HAP-1 (cell line): ENCODE measurements at regions not wholly inside any gene's neighbourhood (a gene's known extent, or its start where the extent isn't known, plus 50 kb on each side); places are given as distances from the start of the nearest gene placed in this dataset.

Experiments used
- DNase-seq, 2 experiments: peaks; one replicate each; pipeline ENCODE4 v3.0.0-alpha.2; 2016 to 2020; ENCODE audit warnings: low spot score in 2 of 2
- H3K27me3 ChIP-seq: fragments of 250-450 bp; sonication (Bioruptor Pico); 2 replicates; pipeline ENCODE4 v1.5.1; 2020; ENCODE audit warnings: low read depth, mild to moderate bottlenecking, moderate library complexity
- H3K36me3 ChIP-seq: fragments of 250-450 bp; sonication (Bioruptor Pico); replicated peaks from 2 replicates; pipeline ENCODE4 v1.5.1; 2020; ENCODE audit warnings: mild to moderate bottlenecking
- H3K4me1 ChIP-seq: fragments of 250-450 bp; sonication (Bioruptor Pico); 2 replicates; pipeline ENCODE4 v1.5.1; 2020; ENCODE audit warnings: mild to moderate bottlenecking
- H3K4me3 ChIP-seq: fragments of 250-450 bp; sonication (Bioruptor Pico); 2 replicates; pipeline ENCODE4 v1.5.1; 2020; ENCODE audit warnings: mild to moderate bottlenecking, moderate library complexity
- H3K9me3 ChIP-seq: fragments of 250-450 bp; sonication (Bioruptor Pico); 2 replicates; pipeline ENCODE4 v1.5.1; 2020; ENCODE audit warnings: mild to moderate bottlenecking, moderate library complexity
- in situ Hi-C: fragments of 300-500 bp; cut with MboI; formaldehyde crosslinking; loops from 3 replicates; pipeline ENCODE4 v1.14.3; 2020; ENCODE audit warnings: low sequenced_read_pairs, inconsistent platforms, mixed read lengths

DNA sequence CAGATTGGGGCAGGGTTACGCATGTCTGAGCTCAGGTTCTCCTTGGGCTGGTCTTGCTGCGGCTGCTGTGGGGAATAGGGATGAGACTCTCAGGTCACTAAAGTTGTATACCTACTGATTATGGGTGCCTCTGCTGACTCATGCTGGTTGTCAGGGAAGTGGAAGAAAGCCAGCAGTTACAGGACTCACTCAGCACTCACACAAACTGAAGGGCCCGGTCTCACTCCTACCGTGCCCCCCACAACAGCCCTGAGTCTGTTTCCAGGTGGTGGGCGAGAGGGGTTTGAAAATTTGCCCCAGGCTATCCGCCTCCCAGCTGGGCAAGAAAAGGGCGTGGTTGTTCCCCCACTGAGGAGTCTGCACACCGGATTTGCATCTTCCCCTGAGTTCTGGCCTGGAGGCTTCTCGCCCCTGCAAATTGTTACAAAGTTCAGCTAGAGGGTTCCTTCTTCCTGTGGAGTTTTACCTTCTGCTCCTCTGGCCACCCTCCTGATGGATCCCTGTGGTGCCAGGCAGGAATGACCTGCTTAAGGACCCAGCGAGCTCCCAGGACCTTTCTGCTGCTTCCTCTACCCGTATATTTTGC lies 659.2 kb downstream of the HDGFL1 start:
- no peak for DNase-seq
- Histone ChIP-seq H3K4me3 (no peak overlapping the region), H3K36me3 (no peaks in the 10 kb centered on the region), H3K27me3 (no peaks in the 10 kb centered on the region), H3K9me3 (no peaks in the 10 kb centered on the region), H3K4me1 (no peaks in the 10 kb centered on the region)
- in situ Hi-C loops = no loop called here

GRCh38 chr6:23243854-23244253 lies 674.5 kb downstream of the HDGFL1 start:
- Histone ChIP-seq H3K4me3 (no peak overlapping the region), H3K9me3 (no peaks in the 10 kb centered on the region), H3K4me1 (no peaks in the 10 kb centered on the region), H3K36me3 (no peaks in the 10 kb centered on the region), H3K27me3 (no peaks in the 10 kb centered on the region; the same call in 1 of the 2 replicates)
- DNase-seq = no peak
- in situ Hi-C loops = no loop called here

GRCh38 chr6:23244300-23244699 lies 674.9 kb downstream of the HDGFL1 start:
- Histone ChIP-seq H3K36me3 (no peaks in the 10 kb centered on the region), H3K27me3 (no peaks in the 10 kb centered on the region), H3K9me3 (no peaks in the 10 kb centered on the region), H3K4me1 (no peaks in the 10 kb centered on the region), H3K4me3 (no peak overlapping the region)
- DNase-seq = no peak
- in situ Hi-C loops = no loop called here

DNA sequence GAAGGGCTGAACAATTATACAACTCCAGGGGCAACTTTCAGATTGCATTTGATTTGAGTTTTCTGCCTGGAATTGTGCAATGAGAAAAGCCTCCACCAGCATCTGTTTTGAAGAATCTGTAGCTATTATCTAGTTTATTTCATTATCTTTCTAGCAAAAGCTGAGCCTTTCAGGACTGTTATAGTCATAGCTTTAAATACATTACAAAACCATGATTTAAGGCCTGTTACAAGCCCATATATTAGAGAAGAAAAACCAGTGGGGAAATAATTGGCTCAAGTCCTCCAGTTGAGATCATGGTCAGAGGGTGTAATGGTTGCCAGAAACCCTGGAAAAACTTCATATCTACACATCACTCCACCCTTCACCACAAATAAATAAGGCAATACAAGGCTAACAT lies 676.2 kb downstream of the HDGFL1 start:
- in situ Hi-C loops = no loop called here
- Histone ChIP-seq H3K36me3 (no peaks in the 10 kb centered on the region), H3K4me1 (no peaks in the 10 kb centered on the region), H3K9me3 (no peaks in the 10 kb centered on the region), H3K27me3 (no peaks in the 10 kb centered on the region), H3K4me3 (no peak overlapping the region)
- no peak for DNase-seq

DNA sequence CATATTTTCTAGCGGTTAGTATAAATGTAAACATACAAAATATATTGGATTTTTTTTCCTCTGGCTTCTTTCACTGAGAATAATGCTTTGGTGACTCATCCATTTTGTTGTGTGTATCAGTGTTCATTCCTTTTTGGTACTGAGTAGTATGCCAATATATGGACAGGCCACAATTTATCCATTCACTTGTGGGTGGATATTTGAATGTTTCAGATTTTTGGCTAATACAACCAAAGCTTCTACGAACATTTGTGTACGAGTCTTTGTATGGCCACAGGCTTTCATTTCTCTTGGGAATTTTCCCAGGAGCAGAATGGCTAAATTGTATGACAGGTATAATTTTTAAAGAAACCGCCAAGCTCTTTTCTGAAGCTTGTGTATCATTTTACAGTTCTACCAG lies 677.5 kb downstream of the HDGFL1 start:
- H3K4me3 ChIP-seq = no peak overlapping the region
- no peaks in the 10 kb centered on the region for H3K9me3 ChIP-seq
- H3K27me3 ChIP-seq = no peaks in the 10 kb centered on the region
- no peaks in the 10 kb centered on the region for H3K36me3 ChIP-seq
- in situ Hi-C loops = no loop called here
- H3K4me1 ChIP-seq = no peaks in the 10 kb centered on the region
- DNase-seq = no peak

- H3K27me3 ChIP-seq = no peaks in the 10 kb centered on the region
- H3K4me3 ChIP-seq = no peak overlapping the region
- in situ Hi-C loops = no loop called here
- no peak for DNase-seq
- no peaks in the 10 kb centered on the region for H3K4me1 ChIP-seq
- no peaks in the 10 kb centered on the region for H3K36me3 ChIP-seq
- H3K9me3 ChIP-seq = no peaks in the 10 kb centered on the region
These were observed 681.2 kb downstream of the HDGFL1 start for GRCh38 chr6:23250556-23250955.

DNA sequence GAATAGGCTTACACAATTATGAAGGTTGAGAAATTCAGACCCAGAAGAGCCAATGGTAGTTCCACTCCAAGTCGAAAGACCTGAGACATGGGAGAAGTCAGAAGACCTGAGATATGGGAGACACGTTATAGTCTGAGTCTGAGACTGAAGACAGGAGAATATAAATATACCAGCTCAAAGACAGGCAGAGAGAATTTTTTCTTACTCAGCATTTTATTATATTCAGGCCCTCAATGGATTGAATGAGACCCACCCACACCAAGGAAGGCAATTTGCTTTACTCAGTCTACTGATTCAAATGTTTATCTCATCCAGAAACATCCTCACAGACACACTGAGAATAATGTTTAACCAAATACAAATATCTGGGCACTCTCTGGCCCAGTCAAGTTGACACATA lies 693.5 kb downstream of the HDGFL1 start:
- Histone ChIP-seq H3K9me3 (no peaks in the 10 kb centered on the region), H3K36me3 (no peaks in the 10 kb centered on the region), H3K27me3 (no peaks in the 10 kb centered on the region), H3K4me1 (no peaks in the 10 kb centered on the region), H3K4me3 (no peak overlapping the region)
- in situ Hi-C loops = no loop called here
- no peak for DNase-seq

GRCh38 chr6:23265270-23265669 lies 695.9 kb downstream of the HDGFL1 start:
- Histone ChIP-seq H3K4me3 (no peak overlapping the region), H3K27me3 (no peaks in the 10 kb centered on the region), H3K9me3 (no peaks in the 10 kb centered on the region), H3K4me1 (no peaks in the 10 kb centered on the region), H3K36me3 (no peaks in the 10 kb centered on the region)
- DNase-seq = no peak
- in situ Hi-C loops = no loop called here

GRCh38 chr6:23266536-23266935 lies 697.2 kb downstream of the HDGFL1 start:
- Histone ChIP-seq H3K27me3 (no peaks in the 10 kb centered on the region), H3K36me3 (no peaks in the 10 kb centered on the region), H3K9me3 (no peaks in the 10 kb centered on the region), H3K4me3 (no peak overlapping the region), H3K4me1 (no peaks in the 10 kb centered on the region)
- no peak for DNase-seq
- in situ Hi-C loops = no loop called here

- Histone ChIP-seq H3K9me3 (no peaks in the 10 kb centered on the region), H3K36me3 (no peaks in the 10 kb centered on the region), H3K4me1 (no peaks in the 10 kb centered on the region), H3K4me3 (no peak overlapping the region), H3K27me3 (no peaks in the 10 kb centered on the region)
- in situ Hi-C loops = no loop called here
- DNase-seq = no peak
These were observed 698.3 kb downstream of the HDGFL1 start for GRCh38 chr6:23267651-23268050.

- in situ Hi-C loops = no loop called here
- H3K36me3 ChIP-seq = no peaks in the 10 kb centered on the region
- no peak for DNase-seq
These were observed 699.0 kb downstream of the HDGFL1 start for GRCh38 chr6:23268348-23268747.

GRCh38 chr6:23269436-23269835 lies 700.1 kb downstream of the HDGFL1 start:
- Histone ChIP-seq H3K9me3 (no peaks in the 10 kb centered on the region), H3K36me3 (no peaks in the 10 kb centered on the region), H3K27me3 (no peaks in the 10 kb centered on the region), H3K4me3 (no peak overlapping the region), H3K4me1 (no peaks in the 10 kb centered on the region)
- in situ Hi-C loops = no loop called here
- DNase-seq = no peak

More at GRCh38 chr6:23268348-23268747, 699.0 kb downstream of the HDGFL1 start:
- H3K27me3 ChIP-seq = no peaks in the 10 kb centered on the region
- H3K4me3 ChIP-seq = no peak overlapping the region
- no peaks in the 10 kb centered on the region for H3K4me1 ChIP-seq
- H3K9me3 ChIP-seq = no peaks in the 10 kb centered on the region

DNA sequence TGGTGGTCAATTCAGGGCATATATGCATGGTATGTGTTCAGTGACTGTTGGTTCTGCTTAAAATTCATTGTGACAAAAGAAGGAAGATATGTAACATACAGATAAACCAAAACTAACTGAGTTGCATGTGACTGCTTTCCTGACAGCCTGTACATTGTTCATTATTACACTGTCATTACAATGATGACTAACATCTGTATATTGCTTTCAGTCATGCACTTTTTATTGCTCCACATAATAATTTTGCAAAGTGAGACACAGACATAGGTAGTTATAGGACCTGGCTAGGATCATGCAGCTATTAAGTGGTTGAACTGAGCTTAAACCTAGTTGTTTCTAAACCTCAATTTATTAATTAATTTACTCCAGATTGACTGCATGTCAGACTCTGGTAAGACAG lies 703.2 kb downstream of the HDGFL1 start:
- Histone ChIP-seq H3K36me3 (no peaks in the 10 kb centered on the region), H3K9me3 (no peaks in the 10 kb centered on the region), H3K4me1 (peaks cover 18% of the 10 kb centered on the region), H3K4me3 (no peak overlapping the region), H3K27me3 (no peaks in the 10 kb centered on the region)
- in situ Hi-C loops = no loop called here
- no peak for DNase-seq

DNA sequence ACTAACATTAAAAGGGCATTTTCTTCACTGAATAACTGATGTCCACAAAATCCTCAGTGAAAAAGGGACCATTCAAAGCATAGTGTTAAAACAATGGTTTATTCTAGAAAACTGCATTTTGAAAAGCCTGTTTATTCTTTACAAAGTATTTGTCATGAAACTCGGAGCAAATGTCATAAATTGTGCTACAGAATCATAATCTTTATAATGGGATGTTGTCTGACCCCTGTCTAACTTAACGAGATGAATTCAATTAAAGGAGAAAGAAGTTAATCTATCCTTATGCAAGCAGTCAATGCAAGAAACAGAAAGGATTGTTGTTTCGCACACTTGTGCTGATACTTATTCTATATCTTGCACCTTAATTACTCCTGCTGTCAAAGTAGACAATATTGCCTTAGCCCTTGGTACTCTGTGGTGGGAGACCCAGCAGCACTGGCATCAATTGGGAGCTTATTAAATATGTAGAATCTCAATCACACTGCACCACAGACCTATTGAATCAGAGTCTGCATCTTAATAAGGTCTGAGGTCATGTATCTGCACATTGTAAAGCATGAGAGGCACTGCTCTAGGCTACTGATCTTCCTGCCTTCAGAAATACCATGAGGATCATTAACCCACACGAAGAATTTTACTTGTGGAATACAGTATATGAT lies 708.3 kb downstream of the HDGFL1 start:
- H3K36me3 ChIP-seq = no peaks in the 10 kb centered on the region
- in situ Hi-C loops = no loop called here
- no peaks in the 10 kb centered on the region for H3K9me3 ChIP-seq
- no peak overlapping the region for H3K4me3 ChIP-seq
- peak; percentile 25 to 50 for DNase-seq
- peaks cover 21% of the 10 kb centered on the region for H3K4me1 ChIP-seq
- no peaks in the 10 kb centered on the region for H3K27me3 ChIP-seq

GRCh38 chr6:23278180-23278532 lies 708.8 kb downstream of the HDGFL1 start:
- no peaks in the 10 kb centered on the region for H3K27me3 ChIP-seq
- H3K9me3 ChIP-seq = no peaks in the 10 kb centered on the region
- no peak for DNase-seq
- H3K4me1 ChIP-seq = peaks cover 21% of the 10 kb centered on the region
- H3K36me3 ChIP-seq = no peaks in the 10 kb centered on the region
- no peak overlapping the region for H3K4me3 ChIP-seq
- in situ Hi-C loops = no loop called here
